ENCODE measurements at regions not wholly inside any gene's neighbourhood (a gene's known extent, or its start where the extent isn't known, plus 50 kb on each side); places are given as distances from the start of the nearest gene placed in this dataset.
A peak's percentile ranks its signal among the peaks of the same experiment; 100 is the strongest.

DNA sequence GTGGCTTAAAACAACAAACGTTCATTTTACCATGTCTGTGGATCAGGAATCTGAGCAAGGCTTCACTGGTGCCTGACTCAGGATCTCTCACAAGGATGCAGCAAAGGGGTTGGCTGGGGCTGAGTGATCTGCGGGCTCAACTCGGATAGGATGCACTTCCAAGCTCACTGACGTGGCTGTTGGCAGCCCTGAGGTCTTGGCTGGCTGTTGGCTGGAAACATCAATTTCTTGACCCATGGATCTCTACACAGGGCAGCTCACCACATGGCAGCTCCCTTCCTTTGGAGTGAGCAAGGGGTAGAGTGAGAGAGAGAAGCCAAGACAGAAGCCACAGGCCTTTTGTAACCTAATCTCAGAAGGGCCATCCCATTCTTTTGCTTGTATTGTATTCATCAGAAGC, 202.1 kb downstream of the NXNL2 start:
- DNase-seq, result no peak

DNA sequence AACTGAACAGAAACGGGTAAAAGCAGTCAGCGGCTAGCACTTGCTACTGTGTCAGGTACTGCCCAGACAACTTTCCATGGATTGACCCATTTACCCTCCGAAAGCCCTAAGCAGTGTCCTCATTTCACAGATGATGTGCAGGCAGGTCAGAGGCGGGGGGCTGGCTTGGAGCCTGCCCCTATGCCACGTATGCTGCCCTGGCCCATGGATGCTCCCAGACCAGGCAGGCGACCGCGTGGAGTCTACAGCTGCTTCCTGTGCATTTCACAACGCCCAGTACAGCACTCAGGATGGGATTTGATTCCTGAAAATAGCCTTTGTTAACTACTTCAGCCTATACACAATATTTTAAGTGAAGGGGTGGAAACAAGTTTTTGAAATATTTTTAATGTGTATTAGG, 202.9 kb downstream of the NXNL2 start:
- DNase-seq, result no peak

DNA sequence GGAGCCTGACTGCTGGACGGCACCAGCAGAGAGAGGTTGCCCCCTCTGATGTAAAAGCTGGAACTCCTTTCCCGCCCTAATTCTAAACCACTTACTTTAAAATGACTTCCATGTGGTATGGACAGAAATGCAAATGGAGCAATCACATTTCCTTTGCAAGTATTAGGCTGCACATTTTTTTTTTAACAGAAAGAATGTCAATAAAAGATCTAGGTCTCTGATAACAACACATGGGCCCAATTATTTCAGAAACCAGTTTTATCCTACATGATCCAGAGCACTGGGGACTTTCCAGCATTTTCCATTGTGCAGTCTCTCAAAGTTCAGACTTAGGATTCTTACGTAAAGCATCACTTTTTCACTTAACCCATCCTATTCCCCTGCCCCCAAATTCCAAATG, 203.7 kb downstream of the NXNL2 start:
- no peak for DNase-seq

DNA sequence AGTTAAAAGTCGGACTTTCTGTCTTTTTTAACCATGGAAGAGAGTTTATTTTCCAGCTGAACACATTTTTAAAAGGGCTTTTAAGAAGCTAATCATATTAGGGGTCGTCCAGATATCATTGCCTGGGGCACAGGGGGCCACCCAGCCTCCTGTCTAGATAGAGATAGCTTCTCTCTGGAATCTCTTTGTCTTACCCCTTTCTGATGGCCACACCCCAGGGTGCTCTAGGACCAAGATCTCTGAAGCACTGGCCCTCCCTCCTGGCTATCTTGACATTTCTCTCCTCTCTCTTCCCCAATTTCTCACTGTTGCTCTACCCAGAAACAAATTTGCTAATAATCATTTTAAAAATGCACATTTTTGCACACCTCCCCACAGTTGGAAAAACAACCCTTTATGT, 204.4 kb downstream of the NXNL2 start:
- DNase-seq, result no peak

DNA sequence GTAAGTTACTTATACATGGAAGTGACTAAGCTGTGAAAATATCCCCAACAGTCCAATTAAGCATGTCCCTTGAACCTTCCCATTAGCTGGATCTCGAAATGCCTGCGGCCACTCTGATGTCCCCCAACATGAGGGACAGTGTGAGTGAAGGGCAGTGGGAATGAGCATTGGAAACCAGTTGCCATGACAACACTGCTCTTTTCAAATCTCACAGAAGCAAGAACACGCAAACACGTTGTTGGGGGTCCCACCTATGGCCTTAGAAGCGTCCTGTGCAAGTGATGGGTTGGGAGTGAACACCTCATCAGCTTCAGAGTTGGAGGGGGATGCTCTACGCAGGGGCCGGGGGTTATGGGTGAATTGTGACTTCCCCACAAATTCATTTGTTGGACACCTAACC, 205.9 kb downstream of the NXNL2 start:
- DNase-seq, result no peak

DNA sequence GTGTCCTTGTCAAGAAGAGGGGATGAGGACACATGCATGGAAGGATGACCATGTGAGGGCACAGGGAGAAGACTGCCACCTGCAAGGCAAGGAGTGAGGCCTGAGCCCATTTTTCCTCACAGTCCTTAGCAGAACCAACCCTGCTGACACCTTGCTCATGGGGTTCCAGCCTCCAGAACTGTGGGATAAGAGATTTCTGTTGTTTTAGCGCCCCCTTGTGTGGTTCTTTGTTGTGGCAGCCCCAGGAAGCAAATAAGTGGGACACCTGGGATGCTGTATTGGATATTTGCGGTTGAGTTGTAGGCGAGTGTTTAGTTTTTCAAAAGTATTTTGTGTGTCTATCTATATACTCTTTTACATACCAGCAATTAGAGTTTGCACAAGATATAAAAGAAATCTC, 206.4 kb downstream of the NXNL2 start:
- DNase-seq, result peak; percentile 37

DNA sequence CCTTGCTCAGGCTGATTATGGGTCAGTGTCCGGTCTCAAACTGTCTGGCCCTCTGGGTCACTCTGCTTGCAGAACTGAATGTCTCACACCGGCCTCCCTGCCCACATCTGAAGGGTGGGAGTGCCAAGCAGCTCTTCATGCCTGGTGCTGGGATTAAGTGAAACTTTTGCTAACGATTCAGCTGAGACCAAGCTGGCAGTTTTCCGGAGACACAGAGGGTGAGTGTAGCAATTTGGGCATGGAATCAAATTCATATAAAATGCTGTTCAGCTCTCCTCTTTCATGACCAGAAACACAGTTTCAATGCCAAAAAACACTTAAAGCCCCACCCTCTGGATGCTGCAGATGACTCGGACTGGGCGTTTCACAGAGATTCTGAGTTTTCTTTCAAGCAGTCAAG, 207.5 kb downstream of the NXNL2 start:
- no peak for DNase-seq

DNA sequence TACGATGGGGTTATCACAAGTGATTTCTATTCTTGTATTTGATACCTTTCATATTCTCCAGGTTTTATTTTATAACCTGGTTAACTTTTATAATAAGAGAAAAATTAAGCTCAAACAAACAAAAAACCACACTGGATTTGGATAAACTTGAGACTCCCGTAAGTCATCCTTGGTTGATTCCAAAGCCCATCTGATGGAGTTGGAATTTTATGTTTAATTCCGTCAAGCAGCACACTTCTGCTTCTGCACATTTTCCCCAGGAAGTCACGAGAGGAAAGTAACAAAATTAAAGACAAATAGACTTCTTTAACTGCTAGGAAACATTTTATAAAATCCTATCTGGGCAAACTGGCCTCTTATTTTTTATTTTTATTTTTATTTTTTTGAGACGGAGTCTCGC, 207.9 kb downstream of the NXNL2 start:
- DNase-seq, result no peak

DNA sequence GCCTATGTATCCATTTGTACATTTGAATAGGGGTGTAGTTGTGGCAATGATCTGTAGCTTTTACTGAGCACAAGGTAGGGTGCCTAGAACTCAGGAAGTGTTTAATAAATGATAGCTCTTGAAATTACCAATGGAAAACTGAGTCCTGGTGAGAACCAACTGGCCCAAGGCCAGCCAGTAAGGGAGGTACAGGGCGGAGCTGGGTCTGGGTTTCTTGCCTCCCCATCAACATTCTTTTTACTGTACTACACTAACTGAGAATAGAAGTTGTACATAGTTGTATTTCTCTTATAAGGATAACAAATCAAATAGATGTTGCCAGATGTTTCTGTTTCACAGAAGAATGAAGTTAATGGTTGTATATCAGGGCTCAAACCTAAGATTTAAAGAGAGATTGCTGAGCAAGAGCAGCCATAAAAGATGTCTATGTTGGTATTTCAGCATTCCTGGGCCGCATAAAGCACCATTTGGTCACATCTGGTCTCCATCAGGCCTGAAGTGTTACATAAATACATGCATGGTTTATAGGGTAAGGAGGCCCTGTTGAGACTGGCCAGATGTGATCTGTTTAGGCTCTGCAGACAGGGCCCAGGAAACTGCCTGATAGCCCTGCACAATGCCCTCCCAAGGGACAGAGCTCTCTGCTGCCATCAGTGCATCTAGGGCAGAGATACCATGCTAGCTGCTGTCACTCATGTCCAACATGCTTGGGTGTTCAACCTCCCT, 210.5 kb downstream of the NXNL2 start:
- no peak for DNase-seq

DNA sequence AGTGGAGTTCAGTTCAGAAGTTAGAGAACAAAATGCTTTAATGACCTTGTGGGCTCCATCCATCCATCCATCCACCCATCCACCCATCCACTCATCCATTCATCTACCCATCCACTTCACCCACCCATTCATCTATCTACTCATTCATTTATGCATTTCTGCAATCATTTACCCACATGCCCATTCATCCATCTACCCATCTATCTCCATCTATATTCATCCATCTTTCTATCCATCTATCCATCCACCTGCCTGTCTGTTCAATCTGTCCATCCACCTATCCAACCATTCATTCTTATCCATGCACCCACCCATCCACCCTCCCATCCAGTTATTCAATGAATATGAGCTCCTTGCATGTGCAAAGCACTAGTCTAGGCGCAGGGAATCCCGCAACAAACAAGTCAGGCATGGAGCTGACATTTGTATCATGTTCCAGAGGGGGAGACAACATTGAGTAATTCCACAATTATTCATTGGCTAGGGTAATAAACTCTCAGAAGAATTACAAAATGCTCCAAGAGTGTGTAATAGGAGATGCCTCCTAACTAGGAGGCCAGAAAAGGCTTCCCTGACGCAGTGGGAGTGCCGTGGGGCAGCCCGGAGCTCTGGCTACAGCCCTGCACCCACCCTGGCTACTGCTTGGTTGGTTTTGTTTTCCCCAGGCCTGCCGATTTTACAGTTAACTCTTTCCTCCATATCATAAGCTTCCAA, 211.2 kb downstream of the NXNL2 start:
- no peak for DNase-seq

DNA sequence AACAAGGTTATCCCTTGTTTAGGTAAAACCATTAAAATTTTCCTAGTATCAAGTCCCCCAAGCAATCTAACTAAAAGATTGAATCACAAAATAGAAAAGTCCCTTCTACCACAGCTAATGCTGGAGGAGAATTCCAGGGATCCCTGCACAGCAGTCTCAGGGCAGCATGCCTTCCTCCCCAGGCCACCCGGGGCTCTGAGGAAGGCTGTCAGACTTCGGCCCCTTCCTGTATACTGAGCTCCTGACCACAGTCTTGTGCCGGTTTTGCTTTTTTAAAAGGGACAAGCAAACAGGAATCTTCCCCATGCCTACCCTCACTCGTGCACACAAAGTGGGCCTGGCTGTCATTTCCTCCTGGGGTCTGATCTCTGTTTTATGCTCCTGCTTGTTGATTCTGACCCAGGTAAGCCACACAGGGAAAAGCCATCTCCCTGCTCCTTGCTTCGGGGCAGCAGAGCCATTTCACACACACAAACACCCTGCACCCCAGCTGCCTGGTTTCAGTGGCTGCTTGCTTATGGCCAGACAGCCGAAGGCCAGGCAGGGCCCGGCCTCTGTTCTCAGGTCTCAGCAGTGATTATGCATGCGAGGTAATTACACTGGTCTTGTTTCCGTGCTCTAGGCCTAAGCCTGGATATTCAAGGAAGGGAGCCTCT, 211.9 kb downstream of the NXNL2 start:
- no peak for DNase-seq

DNA sequence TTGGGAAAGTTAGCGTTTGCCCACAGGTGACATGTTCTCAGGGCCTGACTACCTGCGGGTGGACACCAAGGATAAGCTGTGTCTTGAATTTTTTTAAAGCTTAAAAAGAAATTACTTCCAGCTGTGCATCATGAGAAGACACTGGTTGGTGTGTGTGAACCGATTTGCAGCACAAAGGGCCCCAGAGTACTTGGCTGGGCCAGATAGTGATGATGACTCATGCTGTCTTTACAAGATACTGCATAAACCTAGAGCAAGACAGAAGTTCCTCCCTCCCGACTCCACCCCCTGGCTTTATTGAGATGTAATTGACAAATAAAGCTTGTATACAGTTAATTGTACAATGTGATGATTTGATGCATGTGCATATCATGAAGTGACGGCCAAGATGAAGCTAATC, 212.8 kb downstream of the NXNL2 start:
- DNase-seq, result no peak

DNA sequence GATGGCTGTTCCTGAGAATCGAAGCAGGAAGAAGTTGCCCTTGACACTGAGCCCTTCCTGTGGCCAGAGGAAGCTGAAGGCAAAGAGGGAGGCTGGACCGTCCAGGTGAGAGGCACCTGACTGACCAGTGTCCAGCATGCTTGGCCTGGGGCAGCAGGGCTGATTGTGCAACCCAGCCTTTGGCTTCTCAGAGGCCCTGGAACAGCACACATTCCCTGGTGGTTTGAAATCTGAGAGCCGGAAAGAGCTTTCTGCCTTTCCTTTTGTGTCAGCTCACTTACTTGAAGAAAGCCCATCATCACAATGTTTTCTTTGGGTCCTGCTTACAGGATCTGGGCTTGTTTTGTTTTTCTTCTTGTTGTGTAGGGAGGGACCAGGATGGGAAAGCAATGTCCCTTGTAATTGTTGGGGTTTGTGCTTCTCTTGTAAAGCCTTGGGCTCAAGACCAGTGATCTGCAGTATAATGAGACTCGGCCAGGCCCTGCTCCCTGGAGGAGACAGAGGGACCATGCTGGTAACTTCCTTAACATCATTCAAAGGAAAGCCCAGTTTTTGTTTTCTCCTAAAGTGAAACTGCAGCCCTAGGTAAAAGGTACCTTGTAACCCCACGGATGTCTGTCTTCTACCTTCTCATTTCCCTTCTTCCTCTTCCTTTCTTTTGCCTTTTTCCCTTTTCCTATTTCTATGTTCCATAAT, 213.7 kb downstream of the NXNL2 start:
- DNase-seq, result no peak

DNA sequence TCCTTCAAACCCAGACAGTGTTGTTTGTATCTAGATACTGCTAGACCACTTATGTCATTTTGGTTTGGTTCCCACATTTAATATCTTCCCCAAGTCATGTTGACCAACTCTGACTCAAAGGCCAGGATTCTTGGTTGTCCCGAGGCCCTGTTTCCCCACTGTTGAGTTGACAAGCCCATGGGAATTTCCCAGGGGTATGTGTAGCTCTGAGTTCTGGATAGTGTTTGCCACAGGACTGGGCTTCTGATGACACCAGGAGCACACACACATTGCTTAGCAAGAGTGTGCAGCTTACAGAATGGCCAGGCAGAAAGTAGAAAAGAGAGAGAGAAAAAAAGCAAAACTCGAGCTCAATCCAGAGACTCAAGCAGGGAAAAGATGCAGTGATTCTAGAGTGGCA, 214.4 kb downstream of the NXNL2 start:
- DNase-seq, result no peak

DNA sequence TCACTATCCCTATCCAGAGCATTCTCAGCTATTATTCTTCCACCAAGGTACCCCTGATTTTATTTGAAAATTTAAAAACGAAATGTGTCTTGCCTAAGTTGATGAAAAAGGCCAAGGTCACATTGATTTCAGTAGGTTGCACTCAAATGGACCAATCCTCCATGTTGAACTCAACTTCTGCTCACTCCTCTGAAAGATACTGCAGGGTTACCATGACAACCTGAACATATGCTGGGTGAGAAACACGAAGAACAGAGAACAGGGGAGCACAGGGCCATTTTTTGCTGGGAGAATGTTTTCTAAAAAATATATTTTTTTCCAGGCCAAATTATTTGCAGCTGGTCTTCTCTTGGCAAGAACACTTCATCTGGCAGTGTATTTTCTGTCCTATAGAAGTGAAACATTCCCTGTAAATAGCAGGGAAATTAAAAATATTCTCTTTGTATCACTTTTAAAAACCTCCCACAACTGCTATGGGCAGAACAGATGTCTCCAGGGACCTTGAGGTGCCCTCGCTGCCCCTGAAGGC, 215.9 kb downstream of the NXNL2 start:
- DNase-seq, result no peak

DNA sequence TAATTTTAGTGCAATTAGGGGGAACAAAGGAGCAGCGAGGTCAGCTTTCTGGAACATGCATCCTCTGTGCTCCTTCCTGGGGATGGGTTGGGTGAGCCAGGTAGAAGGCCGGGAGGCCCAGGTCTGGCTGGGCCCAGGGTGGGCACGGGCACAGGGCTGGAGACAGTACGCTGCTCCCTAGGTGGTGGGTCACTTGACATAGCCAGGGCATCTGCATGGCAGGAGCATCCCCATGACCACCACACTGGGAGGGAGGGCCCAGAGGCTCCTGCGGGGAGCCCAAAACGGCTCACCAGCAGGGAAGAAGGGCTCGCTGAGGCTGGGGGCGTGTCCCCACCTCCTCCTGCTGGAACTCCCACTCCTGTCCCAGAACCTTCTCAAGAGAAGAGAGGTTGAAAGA, 216.8 kb downstream of the NXNL2 start:
- no peak for DNase-seq

DNA sequence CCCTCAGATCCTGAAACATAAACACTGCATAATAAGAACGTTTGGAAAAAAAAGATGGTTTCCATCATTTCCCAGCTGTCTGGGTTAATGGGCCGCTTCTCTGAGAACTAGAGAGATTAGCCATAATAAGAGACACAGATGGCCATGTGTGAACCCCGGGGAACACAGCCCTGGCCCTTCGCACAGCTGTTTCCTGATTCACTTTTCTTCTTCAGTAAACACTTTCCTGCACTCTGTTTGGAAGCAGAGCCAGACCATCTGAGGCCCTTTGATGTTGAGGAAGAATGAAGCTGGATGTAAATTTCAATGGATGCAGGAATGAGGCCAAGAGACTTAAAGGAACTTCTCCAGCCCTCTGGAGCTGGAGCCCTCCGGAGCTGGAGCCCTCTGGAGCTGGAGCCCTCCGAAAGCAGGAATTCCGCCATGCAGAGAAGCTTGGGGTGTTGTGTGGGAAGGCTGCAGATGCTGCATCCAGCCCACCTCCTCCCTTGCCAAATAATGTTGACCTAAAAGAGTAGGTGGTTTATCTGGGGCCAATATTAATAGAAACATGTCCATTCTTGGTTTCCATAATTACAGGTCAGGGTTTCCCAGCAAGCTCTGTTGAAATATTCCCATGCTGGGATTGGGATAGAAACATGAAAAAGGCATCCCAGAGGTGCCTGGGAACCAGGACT, 218.9 kb downstream of the NXNL2 start:
- no peak for DNase-seq

DNA sequence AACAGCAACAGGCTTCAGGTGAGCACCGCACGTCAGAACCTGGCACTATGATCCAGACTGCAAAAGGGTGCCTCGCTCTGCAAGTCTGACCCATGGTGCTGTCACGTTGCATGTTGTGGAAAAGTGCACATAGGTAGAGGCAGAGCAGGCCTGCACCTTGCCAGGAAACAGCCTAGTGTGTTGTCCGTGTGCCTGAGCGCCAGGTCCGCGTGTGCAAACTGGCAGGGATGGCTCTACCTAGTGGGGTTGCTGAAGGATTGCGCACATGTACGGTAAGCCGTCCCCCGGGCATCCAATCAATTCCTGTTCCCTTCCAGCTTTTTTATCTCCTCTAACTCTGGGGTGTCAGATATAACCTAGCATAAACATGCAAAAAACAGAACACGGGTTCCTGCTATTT, 219.5 kb downstream of the NXNL2 start:
- no peak for DNase-seq

DNA sequence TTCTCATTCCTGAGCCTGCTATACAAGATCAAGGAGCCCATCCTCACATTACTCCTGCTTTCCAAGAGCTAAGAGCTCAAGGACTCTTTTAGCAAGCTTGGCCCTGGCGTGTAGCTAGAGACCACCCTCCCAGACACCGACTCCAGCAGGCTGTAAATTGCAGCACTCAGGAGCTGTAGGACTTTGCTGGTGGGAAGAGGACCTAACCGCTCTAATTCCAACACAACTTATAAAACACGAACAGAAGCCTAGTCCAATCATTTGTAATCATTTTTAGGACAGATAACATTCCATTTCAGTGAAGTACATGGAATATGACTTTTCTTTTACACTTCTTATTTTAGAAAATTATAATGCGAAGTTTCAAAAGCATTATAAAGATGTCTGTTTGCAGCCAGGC, 219.9 kb downstream of the NXNL2 start:
- DNase-seq, result no peak

DNA sequence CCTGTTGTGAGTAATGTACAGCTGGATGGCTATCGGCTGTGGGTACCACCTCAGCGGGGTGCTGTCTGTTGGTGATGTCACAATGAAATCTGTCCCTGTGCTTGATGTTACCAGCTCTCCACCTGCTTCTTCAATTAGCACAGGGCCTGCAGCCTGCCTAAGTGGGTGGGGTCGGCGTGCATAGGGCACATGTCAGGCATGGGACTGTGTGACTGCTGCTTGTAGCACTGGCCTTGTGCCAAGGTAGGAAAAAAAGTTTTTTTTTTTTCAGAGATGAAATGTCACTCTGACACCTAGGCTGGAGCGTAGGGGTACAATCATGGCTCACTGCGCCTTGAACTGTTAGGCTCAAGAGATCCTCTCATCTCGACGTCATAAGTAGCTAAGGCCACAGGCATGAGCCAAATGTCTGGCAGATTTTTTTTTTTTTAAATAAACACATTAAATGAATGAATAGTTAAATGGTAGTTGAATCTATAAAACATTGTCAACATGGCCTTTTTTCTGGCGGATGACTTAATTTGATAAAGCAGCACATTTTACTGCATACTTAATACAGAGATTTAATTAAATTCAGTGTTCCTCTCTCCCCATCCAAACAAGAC, 222.5 kb downstream of the NXNL2 start:
- no peak for DNase-seq

DNA sequence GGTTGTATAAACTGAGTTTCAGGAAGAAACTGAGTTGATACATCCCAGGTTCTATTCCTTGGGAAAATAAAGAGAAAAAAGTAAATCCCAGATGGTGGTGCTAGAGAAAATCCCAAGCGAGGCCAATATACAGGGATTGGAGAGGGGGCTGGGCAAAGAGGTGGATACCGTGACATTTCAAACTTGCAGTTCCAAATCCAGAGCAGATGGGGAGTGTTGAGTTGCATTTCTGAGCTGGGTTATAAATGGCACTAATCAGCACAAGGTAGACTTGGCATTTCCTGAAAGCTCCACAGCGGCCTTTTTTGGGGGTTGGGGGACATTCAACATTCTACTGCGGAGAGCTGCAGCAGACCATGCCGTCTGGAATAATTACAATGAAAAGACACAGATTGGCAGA, 224.4 kb downstream of the NXNL2 start:
- DNase-seq, result no peak

DNA sequence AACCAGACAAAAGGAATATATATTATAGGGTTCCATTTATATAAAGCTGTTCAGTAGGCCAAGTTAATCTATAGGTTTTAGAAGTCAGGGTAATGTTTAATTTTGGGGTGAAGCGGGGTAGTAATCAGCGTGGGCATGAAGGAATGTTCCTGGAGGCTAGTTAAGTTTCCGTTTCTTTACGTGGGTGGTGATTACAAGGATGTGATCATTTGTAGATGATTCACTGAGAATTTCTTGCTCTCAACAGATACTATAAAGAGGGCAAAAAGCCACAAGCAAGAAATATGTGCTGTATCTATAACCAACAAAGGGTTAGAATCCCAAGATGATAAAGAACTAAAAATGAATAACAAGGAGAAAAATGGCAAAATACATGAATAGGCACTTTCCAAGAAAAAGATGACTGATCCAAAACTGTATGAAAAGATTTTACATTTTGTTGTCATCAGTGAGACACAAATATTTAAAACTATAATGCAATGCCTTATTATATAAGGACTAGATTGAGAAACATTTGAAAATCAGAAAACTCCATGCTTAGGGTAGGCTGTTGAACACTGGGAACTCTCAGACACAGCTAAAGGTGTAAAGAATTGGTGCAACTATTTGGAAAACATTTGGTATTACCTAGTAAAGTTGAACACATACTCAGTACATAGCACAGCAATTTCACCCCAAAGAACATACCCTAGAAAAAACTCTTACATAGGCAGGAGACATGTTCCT, 224.3 kb upstream of the S1PR3 start:
- DNase-seq, result no peak
